Skeletal muscle tissue (tissue), 3 donors: ENCODE measurements at regions not wholly inside any gene's neighbourhood (a gene's known extent, or its start where the extent isn't known, plus 50 kb on each side); places are given as distances from the start of the nearest gene placed in this dataset.

Source experiments
- H3K27ac ChIP-seq: one replicate; pipeline ENCODE4 v1.7.0; 2013; ENCODE audit warnings: mild to moderate bottlenecking, low read depth, low read length, inconsistent platforms
- H3K27me3 ChIP-seq, 3 donors: one replicate each; pipeline ENCODE4 v1.7.0; 2013; ENCODE audit warnings: low read length in 3 of 3; ENCODE audit not compliant: control insufficient read depth in 3 of 3, insufficient read depth in 3 of 3
- H3K36me3 ChIP-seq, 3 donors: one replicate each; pipeline ENCODE4 v1.7.0; 2013; ENCODE audit warnings: low read length in 3 of 3; ENCODE audit not compliant: control insufficient read depth in 3 of 3, insufficient read depth in 3 of 3
- H3K4me1 ChIP-seq, 3 donors: one replicate each; pipeline ENCODE4 v1.7.0; 2013; ENCODE audit warnings: low read length in 3 of 3, mild to moderate bottlenecking in 3 of 3; ENCODE audit not compliant: control insufficient read depth in 3 of 3, insufficient read depth in 3 of 3
- H3K4me3 ChIP-seq, 3 donors: one replicate each; pipeline ENCODE4 v1.7.0; 2013; ENCODE audit warnings: low read length in 3 of 3
- H3K9ac ChIP-seq, 3 donors: one replicate each; pipeline ENCODE4 v1.7.0; 2013; ENCODE audit warnings: low read length in 3 of 3, mild to moderate bottlenecking in 3 of 3, moderate library complexity in 2 of 3, low read depth in 1 of 3
- H3K9me3 ChIP-seq, 3 donors: one replicate each; pipeline ENCODE4 v1.7.0; 2013; ENCODE audit warnings: low read length in 3 of 3; ENCODE audit not compliant: control insufficient read depth in 3 of 3
- donor health status: Osteomylitis.

GRCh38 chr14:55841625-55842024, 261.6 kb downstream of the KTN1 start:
- no peaks in the 10 kb centered on the region for H3K4me1 ChIP-seq
- H3K27ac ChIP-seq: no peak overlapping the region
- H3K9ac ChIP-seq: no peak overlapping the region
- H3K36me3 ChIP-seq: no peaks in the 10 kb centered on the region
- H3K4me3 ChIP-seq: no peak overlapping the region
- H3K9me3 ChIP-seq: peaks cover 0 to 3% (median 0%) of the 10 kb centered on the region in 3 donors
- no peaks in the 10 kb centered on the region for H3K27me3 ChIP-seq

- no peak overlapping the region for H3K27ac ChIP-seq
- peaks cover 0 to 3% (median 0%) of the 10 kb centered on the region in 3 donors for H3K9me3 ChIP-seq
- no peak overlapping the region for H3K9ac ChIP-seq
- peaks cover 0 to 3% (median 0%) of the 10 kb centered on the region in 3 donors for H3K4me1 ChIP-seq
- no peak overlapping the region for H3K4me3 ChIP-seq
- no peaks in the 10 kb centered on the region for H3K27me3 ChIP-seq
- H3K36me3 ChIP-seq: no peaks in the 10 kb centered on the region
These were observed 263.9 kb downstream of the KTN1 start for GRCh38 chr14:55843718-55844403.

GRCh38 chr14:55845963-55846825, 266.2 kb downstream of the KTN1 start:
- Histone ChIP-seq H3K4me3 (no peak overlapping the region), H3K27ac (no peak overlapping the region), H3K4me1 (peaks cover 0 to 3% (median 0%) of the 10 kb centered on the region in 3 donors), H3K27me3 (no peaks in the 10 kb centered on the region), H3K9me3 (peaks cover 0 to 3% (median 0%) of the 10 kb centered on the region in 3 donors), H3K36me3 (no peaks in the 10 kb centered on the region), H3K9ac (no peak overlapping the region)

- Histone ChIP-seq H3K4me3 (no peak overlapping the region), H3K9me3 (peaks cover 0 to 3% (median 0%) of the 10 kb centered on the region in 3 donors), H3K27me3 (no peaks in the 10 kb centered on the region), H3K27ac (no peak overlapping the region), H3K4me1 (peaks cover 0 to 3% (median 0%) of the 10 kb centered on the region in 3 donors), H3K36me3 (no peaks in the 10 kb centered on the region), H3K9ac (no peak overlapping the region)
These were observed 266.9 kb downstream of the KTN1 start for GRCh38 chr14:55846826-55847446.

GRCh38 chr14:55847766-55848165, 267.8 kb downstream of the KTN1 start:
- Histone ChIP-seq H3K36me3 (no peaks in the 10 kb centered on the region), H3K27ac (no peak overlapping the region), H3K4me3 (no peak overlapping the region), H3K9me3 (peaks cover 0 to 3% (median 0%) of the 10 kb centered on the region in 3 donors), H3K4me1 (peaks cover 0 to 3% (median 0%) of the 10 kb centered on the region in 3 donors), H3K9ac (no peak overlapping the region), H3K27me3 (no peaks in the 10 kb centered on the region)

GRCh38 chr14:55848964-55849363, 269.0 kb downstream of the KTN1 start:
- peaks cover 0 to 3% (median 0%) of the 10 kb centered on the region in 3 donors for H3K9me3 ChIP-seq
- H3K4me1 ChIP-seq: peaks cover 0 to 3% (median 0%) of the 10 kb centered on the region in 3 donors
- no peaks in the 10 kb centered on the region for H3K36me3 ChIP-seq
- H3K27me3 ChIP-seq: no peaks in the 10 kb centered on the region
- no peak overlapping the region for H3K27ac ChIP-seq
- H3K4me3 ChIP-seq: no peak overlapping the region
- H3K9ac ChIP-seq: no peak overlapping the region

- peaks cover 0 to 3% (median 0%) of the 10 kb centered on the region in 3 donors for H3K9me3 ChIP-seq
- peaks cover 0 to 3% (median 0%) of the 10 kb centered on the region in 3 donors for H3K4me1 ChIP-seq
- H3K27me3 ChIP-seq: no peaks in the 10 kb centered on the region
- no peak overlapping the region for H3K27ac ChIP-seq
- H3K36me3 ChIP-seq: no peaks in the 10 kb centered on the region
- H3K4me3 ChIP-seq: no peak overlapping the region
- H3K9ac ChIP-seq: no peak overlapping the region
These were observed 268.4 kb upstream of the PELI2 start for GRCh38 chr14:55849833-55850232.

- H3K36me3 ChIP-seq: no peaks in the 10 kb centered on the region
- no peaks in the 10 kb centered on the region for H3K27me3 ChIP-seq
- peaks cover 0 to 3% (median 0%) of the 10 kb centered on the region in 3 donors for H3K4me1 ChIP-seq
- H3K9ac ChIP-seq: no peak overlapping the region
- no peaks in the 10 kb centered on the region for H3K9me3 ChIP-seq
- no peak overlapping the region for H3K27ac ChIP-seq
- no peak overlapping the region for H3K4me3 ChIP-seq
These were observed 267.4 kb upstream of the PELI2 start for GRCh38 chr14:55850825-55851241.

- no peak overlapping the region for H3K4me3 ChIP-seq
- H3K4me1 ChIP-seq: peaks cover 0 to 3% (median 0%) of the 10 kb centered on the region in 3 donors
- H3K9me3 ChIP-seq: no peaks in the 10 kb centered on the region
- H3K27ac ChIP-seq: no peak overlapping the region
- H3K36me3 ChIP-seq: no peaks in the 10 kb centered on the region
- H3K27me3 ChIP-seq: no peaks in the 10 kb centered on the region
- no peak overlapping the region for H3K9ac ChIP-seq
These were observed 266.9 kb upstream of the PELI2 start for GRCh38 chr14:55851301-55851700.
